ENCODE measurements at regions not wholly inside any gene's neighbourhood (a gene's known extent, or its start where the extent isn't known, plus 50 kb on each side); places are given as distances from the start of the nearest gene placed in this dataset.
A peak's percentile ranks its signal among the peaks of the same experiment; 100 is the strongest.

- DNase-seq (ENCODE audit: low read depth in 2 of 2), result no peak
- TF ChIP-seq CTCF (IDR thresholded peaks at IDR 0.05; ENCODE audit: low read depth, low read length), result no peak
- no peak overlapping the region for H3K4me3 ChIP-seq (replicated peaks in 1 of 2; ENCODE audit: low read depth in 2 of 2, low read length in 2 of 2)
Measured at GRCh38 chr15:56839099-56839498, 79.3 kb upstream of the TCF12 start.

- TF ChIP-seq CTCF (IDR thresholded peaks at IDR 0.05; ENCODE audit: low read depth, low read length), result no peak
Measured at GRCh38 chr15:56838085-56838484, 80.4 kb upstream of the TCF12 start.

GRCh38 chr15:56837273-56837672 is 81.2 kb upstream of the TCF12 start:
- TF ChIP-seq CTCF (IDR thresholded peaks at IDR 0.05; ENCODE audit: low read depth, low read length), result no peak
- peak; percentile 35 to 37 for DNase-seq (ENCODE audit: low read depth in 2 of 2)
- no peak overlapping the region for H3K4me3 ChIP-seq (replicated peaks in 1 of 2; ENCODE audit: low read depth in 2 of 2, low read length in 2 of 2)

More at GRCh38 chr15:56838085-56838484, 80.4 kb upstream of the TCF12 start:
- DNase-seq (ENCODE audit: low read depth in 2 of 2), result no peak
- H3K4me3 ChIP-seq (replicated peaks in 1 of 2; ENCODE audit: low read depth in 2 of 2, low read length in 2 of 2), result no peak overlapping the region

- no peak overlapping the region for H3K4me3 ChIP-seq (replicated peaks in 1 of 2; ENCODE audit: low read depth in 2 of 2, low read length in 2 of 2)
- DNase-seq (ENCODE audit: low read depth in 2 of 2), result peak; percentile 50 to 74
- TF ChIP-seq CTCF (IDR thresholded peaks at IDR 0.05; ENCODE audit: low read depth, low read length), result no peak
Measured at GRCh38 chr15:56835718-56836171, 82.7 kb upstream of the TCF12 start.

- no peak overlapping the region for H3K4me3 ChIP-seq (replicated peaks in 1 of 2; ENCODE audit: low read depth in 2 of 2, low read length in 2 of 2)
- no peak for TF ChIP-seq CTCF (IDR thresholded peaks at IDR 0.05; ENCODE audit: low read depth, low read length)
- peak; percentile 5 to 63 for DNase-seq (ENCODE audit: low read depth in 2 of 2)
Measured at GRCh38 chr15:56832125-56832524, 86.3 kb upstream of the TCF12 start.

GRCh38 chr15:56831467-56832005 is 86.9 kb upstream of the TCF12 start:
- no peak overlapping the region for H3K4me3 ChIP-seq (replicated peaks in 1 of 2; ENCODE audit: low read depth in 2 of 2, low read length in 2 of 2)
- no peak for TF ChIP-seq CTCF (IDR thresholded peaks at IDR 0.05; ENCODE audit: low read depth, low read length)
- DNase-seq (ENCODE audit: low read depth in 2 of 2), result no peak

GRCh38 chr15:56824175-56824574 is 90.9 kb upstream of the ZNF280D start:
- no peak for TF ChIP-seq CTCF (IDR thresholded peaks at IDR 0.05; ENCODE audit: low read depth, low read length)
- no peak overlapping the region for H3K4me3 ChIP-seq (replicated peaks in 1 of 2; ENCODE audit: low read depth in 2 of 2, low read length in 2 of 2)
- peak; percentile 14 to 25 for DNase-seq (ENCODE audit: low read depth in 2 of 2)

Measured in cardiac fibroblast (primary cell).